IPS-18a (cell line): ENCODE measurements at regions not wholly inside any gene's neighbourhood (a gene's known extent, or its start where the extent isn't known, plus 50 kb on each side); places are given as distances from the start of the nearest gene placed in this dataset.

Source experiments
- H3K27ac ChIP-seq: one replicate; pipeline ENCODE4 v1.5.1; 2013; ENCODE audit warnings: low read length
- H3K27me3 ChIP-seq: one replicate; pipeline ENCODE4 v1.6.1; 2013; ENCODE audit warnings: mild to moderate bottlenecking, low read length; ENCODE audit not compliant: control insufficient read depth, insufficient read depth
- H3K36me3 ChIP-seq: one replicate; pipeline ENCODE4 v1.6.1; 2013; ENCODE audit warnings: low read depth, low read length; ENCODE audit not compliant: control insufficient read depth
- H3K4me1 ChIP-seq: one replicate; pipeline ENCODE4 v1.6.1; 2013; ENCODE audit warnings: low read depth, low read length; ENCODE audit not compliant: control insufficient read depth
- H3K4me3 ChIP-seq: one replicate; pipeline ENCODE4 v1.5.1; 2013; ENCODE audit warnings: low read length
- H3K9ac ChIP-seq: one replicate; pipeline ENCODE4 v1.6.1; 2013; ENCODE audit warnings: mild to moderate bottlenecking, low read length, moderate library complexity
- H3K9me3 ChIP-seq: one replicate; pipeline ENCODE4 v1.6.1; 2013; ENCODE audit warnings: low read depth, low read length; ENCODE audit not compliant: control insufficient read depth

DNA sequence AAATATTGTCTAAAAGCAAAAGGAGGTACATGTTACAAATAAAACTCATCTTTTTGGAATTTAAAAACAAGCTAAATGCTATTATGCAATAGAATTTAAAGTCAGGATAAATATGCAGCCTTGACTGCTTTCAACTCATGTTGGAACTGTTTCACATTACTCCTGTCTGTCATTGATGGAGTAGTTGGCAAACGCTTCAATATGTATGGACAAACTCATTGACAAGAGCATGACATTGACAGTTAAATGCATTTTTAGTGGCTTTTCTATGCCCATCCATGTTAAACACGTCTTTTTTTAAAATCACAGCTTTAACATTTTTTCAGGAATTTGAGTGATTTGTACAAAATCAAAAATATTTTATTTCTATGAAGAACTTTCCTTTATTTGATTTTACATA is 1560.5 kb downstream of the KCNT2 start:
- Histone ChIP-seq H3K36me3 (no peaks in the 10 kb centered on the region), H3K27me3 (no peaks in the 10 kb centered on the region), H3K4me1 (no peaks in the 10 kb centered on the region), H3K27ac (no peak overlapping the region), H3K9ac (no peak overlapping the region), H3K9me3 (no peaks in the 10 kb centered on the region), H3K4me3 (no peak overlapping the region)

DNA sequence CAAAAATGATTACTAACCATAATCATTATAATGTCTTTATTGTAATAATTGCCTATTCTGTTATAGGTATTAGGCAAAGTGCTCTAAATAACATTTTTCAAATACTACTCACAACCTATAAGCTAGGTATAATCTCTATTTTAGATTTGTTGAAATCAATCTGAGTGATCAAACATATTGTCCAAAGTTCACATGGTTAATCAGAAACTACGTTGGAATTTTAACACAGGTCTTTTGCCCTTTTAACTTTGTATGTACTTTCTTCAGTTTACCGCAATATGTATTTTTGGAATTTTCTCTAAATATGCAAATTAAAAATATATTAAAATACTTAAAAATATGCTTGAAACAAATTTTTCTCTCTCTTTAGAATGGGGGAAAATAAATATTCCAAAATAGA is 1563.2 kb downstream of the KCNT2 start:
- H3K9ac ChIP-seq, result no peak overlapping the region
- H3K4me3 ChIP-seq, result no peak overlapping the region
- H3K9me3 ChIP-seq, result no peaks in the 10 kb centered on the region
- H3K36me3 ChIP-seq, result no peaks in the 10 kb centered on the region
- no peak overlapping the region for H3K27ac ChIP-seq
- no peaks in the 10 kb centered on the region for H3K4me1 ChIP-seq
- no peaks in the 10 kb centered on the region for H3K27me3 ChIP-seq

DNA sequence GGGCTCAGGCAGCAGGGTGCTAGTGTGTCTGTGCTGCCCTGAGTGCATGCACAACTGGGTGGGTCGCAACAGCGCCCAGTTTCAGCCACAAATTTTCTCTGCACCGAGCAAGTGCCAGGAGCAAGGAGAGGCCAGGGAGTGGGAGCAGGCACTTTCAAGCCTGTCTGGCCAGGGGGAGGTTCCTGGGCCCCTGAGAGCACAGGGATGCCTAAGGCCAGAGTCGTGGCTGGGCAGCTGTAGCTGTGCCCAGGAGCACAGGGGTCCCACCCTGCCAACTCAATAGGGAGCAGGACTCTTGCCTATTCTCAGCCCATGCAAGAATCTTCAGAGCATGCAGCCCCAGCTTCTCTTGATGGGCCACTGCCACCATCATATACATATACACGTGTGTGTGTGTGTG is 1577.4 kb downstream of the KCNT2 start:
- no peak overlapping the region for H3K27ac ChIP-seq
- no peak overlapping the region for H3K4me3 ChIP-seq
- H3K9ac ChIP-seq, result no peak overlapping the region
- H3K9me3 ChIP-seq, result no peaks in the 10 kb centered on the region
- H3K4me1 ChIP-seq, result no peaks in the 10 kb centered on the region
- H3K36me3 ChIP-seq, result no peaks in the 10 kb centered on the region
- H3K27me3 ChIP-seq, result no peaks in the 10 kb centered on the region

GRCh38 chr1:195026792-195027191 is 1581.4 kb downstream of the KCNT2 start:
- H3K4me3 ChIP-seq, result no peak overlapping the region
- no peaks in the 10 kb centered on the region for H3K27me3 ChIP-seq
- no peak overlapping the region for H3K27ac ChIP-seq
- H3K9ac ChIP-seq, result no peak overlapping the region
- H3K9me3 ChIP-seq, result no peaks in the 10 kb centered on the region
- H3K4me1 ChIP-seq, result no peaks in the 10 kb centered on the region
- no peaks in the 10 kb centered on the region for H3K36me3 ChIP-seq

DNA sequence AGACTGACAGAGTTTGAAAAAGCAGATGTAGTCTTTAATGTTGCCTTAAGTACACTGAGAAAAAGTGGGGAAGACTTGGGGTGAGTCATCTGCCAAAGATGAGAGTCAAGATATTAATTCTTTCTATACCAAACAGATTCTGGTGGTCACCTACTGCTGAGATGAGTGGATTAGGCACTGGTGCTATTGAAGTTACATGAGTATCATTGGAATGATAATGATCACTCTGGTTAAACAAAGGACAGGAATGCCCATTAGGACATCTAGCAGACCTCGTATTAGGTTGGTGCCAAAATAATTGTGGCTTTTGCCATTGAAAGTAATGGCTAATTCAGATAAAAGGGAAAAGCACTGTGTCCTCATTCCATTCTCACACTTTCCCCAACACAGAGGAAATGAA is 1588.9 kb downstream of the KCNT2 start:
- H3K36me3 ChIP-seq, result no peaks in the 10 kb centered on the region
- H3K4me3 ChIP-seq, result no peak overlapping the region
- no peak overlapping the region for H3K27ac ChIP-seq
- H3K27me3 ChIP-seq, result no peaks in the 10 kb centered on the region
- no peaks in the 10 kb centered on the region for H3K9me3 ChIP-seq
- peaks cover 5% of the 10 kb centered on the region for H3K4me1 ChIP-seq
- no peak overlapping the region for H3K9ac ChIP-seq

DNA sequence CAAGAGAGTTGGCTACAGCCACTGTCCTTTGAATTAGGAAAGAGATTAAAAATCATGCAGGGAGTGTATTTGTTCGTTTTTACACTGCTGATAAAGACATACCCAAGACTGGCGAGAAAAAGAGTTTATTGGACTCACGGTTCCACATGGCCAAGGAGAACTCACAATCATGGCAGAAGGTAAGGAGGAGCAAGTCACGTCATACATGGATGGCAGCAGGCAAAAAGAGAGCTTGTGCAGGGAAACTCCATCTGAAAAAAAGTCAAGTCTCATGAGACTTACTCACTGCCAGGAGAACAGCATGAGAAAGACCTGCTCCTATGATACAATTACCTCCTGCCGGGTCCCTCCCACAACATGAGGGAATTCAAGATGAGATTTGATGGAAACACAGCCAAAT is 1595.2 kb downstream of the KCNT2 start:
- Histone ChIP-seq H3K4me3 (no peak overlapping the region), H3K9me3 (no peaks in the 10 kb centered on the region), H3K27ac (no peak overlapping the region), H3K4me1 (peaks cover under 1% of the 10 kb centered on the region), H3K36me3 (no peaks in the 10 kb centered on the region), H3K27me3 (no peaks in the 10 kb centered on the region), H3K9ac (no peak overlapping the region)

- H3K4me3 ChIP-seq, result no peak overlapping the region
- H3K27ac ChIP-seq, result no peak overlapping the region
- no peaks in the 10 kb centered on the region for H3K27me3 ChIP-seq
- H3K36me3 ChIP-seq, result no peaks in the 10 kb centered on the region
- H3K9ac ChIP-seq, result no peak overlapping the region
- peaks cover 4% of the 10 kb centered on the region for H3K4me1 ChIP-seq
- no peaks in the 10 kb centered on the region for H3K9me3 ChIP-seq
Observed at GRCh38 chr1:195005338-195005737, 1602.9 kb downstream of the KCNT2 start.

DNA sequence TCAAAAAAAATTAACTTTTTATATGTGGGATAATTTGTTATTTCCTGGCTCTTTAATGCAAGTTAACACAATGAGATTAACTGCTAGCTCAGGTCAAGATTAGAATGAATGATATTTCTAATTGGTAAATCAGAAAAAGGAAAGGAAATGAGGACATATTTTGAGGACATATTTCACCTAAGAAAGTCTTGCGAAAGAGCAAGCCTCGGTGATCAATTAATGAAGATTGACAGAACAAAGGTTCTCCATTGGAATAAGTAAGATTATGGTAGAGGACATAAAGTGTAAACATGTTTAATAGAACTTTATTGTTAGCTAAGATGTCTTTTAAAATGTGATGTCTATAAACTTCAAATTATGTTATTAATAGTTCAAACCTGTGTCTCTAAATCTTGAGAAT is 1617.8 kb downstream of the KCNT2 start:
- Histone ChIP-seq H3K27ac (no peak overlapping the region), H3K9ac (no peak overlapping the region), H3K27me3 (no peaks in the 10 kb centered on the region), H3K4me1 (no peaks in the 10 kb centered on the region), H3K4me3 (no peak overlapping the region), H3K9me3 (no peaks in the 10 kb centered on the region), H3K36me3 (no peaks in the 10 kb centered on the region)

- H3K9me3 ChIP-seq, result no peaks in the 10 kb centered on the region
- H3K4me3 ChIP-seq, result no peak overlapping the region
- H3K4me1 ChIP-seq, result no peaks in the 10 kb centered on the region
- no peaks in the 10 kb centered on the region for H3K27me3 ChIP-seq
- H3K27ac ChIP-seq, result no peak overlapping the region
- H3K9ac ChIP-seq, result no peak overlapping the region
- no peaks in the 10 kb centered on the region for H3K36me3 ChIP-seq
Observed at GRCh38 chr1:194975913-194976312, 1632.3 kb downstream of the KCNT2 start.

DNA sequence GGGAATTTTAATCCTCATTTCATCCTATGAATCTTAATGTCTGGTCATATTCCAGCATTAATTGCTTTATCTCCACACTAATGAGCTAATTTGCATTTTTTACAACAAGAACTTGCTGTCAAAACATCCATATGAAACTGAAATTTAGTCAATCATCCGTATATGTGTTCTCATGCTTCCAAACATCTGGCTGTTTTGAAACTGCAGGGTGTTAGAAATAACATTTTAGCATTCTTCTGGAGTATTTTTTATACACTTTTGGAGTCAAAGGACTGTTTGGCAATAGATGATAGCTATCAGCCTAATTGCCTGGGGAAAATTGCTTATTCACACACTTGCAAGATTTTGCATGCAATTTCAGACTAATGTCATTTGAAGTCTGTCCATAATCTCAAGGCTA is 1639.3 kb downstream of the KCNT2 start:
- no peaks in the 10 kb centered on the region for H3K36me3 ChIP-seq
- no peaks in the 10 kb centered on the region for H3K4me1 ChIP-seq
- no peak overlapping the region for H3K4me3 ChIP-seq
- no peak overlapping the region for H3K27ac ChIP-seq
- H3K27me3 ChIP-seq, result no peaks in the 10 kb centered on the region
- H3K9me3 ChIP-seq, result no peaks in the 10 kb centered on the region
- no peak overlapping the region for H3K9ac ChIP-seq

DNA sequence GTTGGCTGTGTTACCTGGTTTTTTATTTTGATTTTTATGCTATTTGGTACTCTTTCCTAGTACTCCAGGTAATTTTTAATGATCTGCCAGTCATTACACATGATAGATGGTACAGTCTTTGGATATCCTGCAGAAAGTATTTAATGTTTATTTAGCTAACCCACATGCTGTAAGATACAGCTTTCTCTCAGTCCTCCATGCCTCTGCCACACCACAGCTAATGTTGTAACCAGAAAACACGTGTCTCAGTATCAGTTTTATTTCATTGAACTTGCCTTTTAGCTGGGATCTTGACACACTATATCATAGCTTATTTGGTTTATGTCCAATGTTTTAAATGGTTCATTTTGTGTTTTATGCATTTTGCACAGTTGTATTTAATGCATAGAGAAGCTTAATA is 1648.4 kb downstream of the KCNT2 start:
- H3K9me3 ChIP-seq, result no peaks in the 10 kb centered on the region
- no peak overlapping the region for H3K27ac ChIP-seq
- H3K27me3 ChIP-seq, result no peaks in the 10 kb centered on the region
- H3K4me3 ChIP-seq, result no peak overlapping the region
- no peak overlapping the region for H3K9ac ChIP-seq
- no peaks in the 10 kb centered on the region for H3K36me3 ChIP-seq
- H3K4me1 ChIP-seq, result no peaks in the 10 kb centered on the region

DNA sequence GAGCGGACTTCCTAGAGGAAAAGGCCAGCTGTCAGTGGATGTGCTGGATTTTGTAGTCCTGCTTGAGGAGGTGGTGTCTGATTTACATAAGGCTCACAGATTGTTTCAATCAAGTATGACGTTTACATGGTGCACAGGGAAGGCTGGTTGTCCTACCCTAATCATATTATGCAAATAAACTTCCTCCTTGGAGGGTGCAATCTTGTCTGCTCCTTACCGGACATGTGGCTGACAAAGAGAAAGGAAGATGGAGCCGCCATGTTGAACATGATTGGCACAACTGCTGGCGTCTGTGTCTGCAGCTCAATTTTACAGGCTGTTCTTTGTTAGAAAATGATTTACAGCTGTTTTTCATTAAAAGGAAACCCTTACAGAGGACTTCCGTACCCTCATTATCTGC is 1656.1 kb downstream of the KCNT2 start:
- Histone ChIP-seq H3K27me3 (no peaks in the 10 kb centered on the region), H3K9ac (no peak overlapping the region), H3K4me3 (no peak overlapping the region), H3K4me1 (no peaks in the 10 kb centered on the region), H3K27ac (no peak overlapping the region), H3K9me3 (no peaks in the 10 kb centered on the region), H3K36me3 (no peaks in the 10 kb centered on the region)

DNA sequence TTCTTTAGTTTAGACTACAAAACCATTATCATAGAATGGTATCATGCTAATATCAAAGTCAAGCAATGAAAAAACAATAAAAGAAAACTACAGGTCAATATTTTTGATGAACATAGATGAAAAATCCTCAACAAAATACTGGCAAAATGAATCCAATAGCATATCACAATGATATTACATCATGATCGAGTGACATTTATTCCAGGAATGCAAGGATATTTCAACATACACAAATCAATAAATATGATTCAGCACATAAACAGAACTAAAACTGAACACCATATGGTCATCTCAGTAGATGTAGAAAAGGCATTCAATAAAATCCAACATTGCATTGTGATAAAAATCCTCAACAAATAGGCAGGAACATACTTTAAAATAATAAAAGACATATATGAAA is 1657.7 kb downstream of the KCNT2 start:
- H3K4me3 ChIP-seq, result no peak overlapping the region
- no peak overlapping the region for H3K9ac ChIP-seq

More for the DNA sequence above, 1657.7 kb downstream of the KCNT2 start:
- Histone ChIP-seq H3K4me1 (no peaks in the 10 kb centered on the region), H3K36me3 (no peaks in the 10 kb centered on the region), H3K9me3 (no peaks in the 10 kb centered on the region), H3K27ac (no peak overlapping the region), H3K27me3 (no peaks in the 10 kb centered on the region)
